H9 (cell line): ENCODE measurements at regions not wholly inside any gene's neighbourhood (a gene's known extent, or its start where the extent isn't known, plus 50 kb on each side); places are given as distances from the start of the nearest gene placed in this dataset.
A peak's percentile ranks its signal among the peaks of the same experiment; 100 is the strongest.

Experiments used
- DNase-seq: peaks from one replicate; pipeline ENCODE4 v3.0.0-alpha.2; 2017
- H2AFZ ChIP-seq: one replicate; pipeline ENCODE4 v1.6.1; 2013; ENCODE audit warnings: mild to moderate bottlenecking, low read length, control low read depth, moderate library complexity
- H2AK5ac ChIP-seq: 2 replicates; pipeline ENCODE4 v1.6.1; 2013; ENCODE audit warnings: low read length, control low read depth, mixed read lengths; ENCODE audit not compliant: insufficient read length
- H2BK120ac ChIP-seq: one replicate; pipeline ENCODE4 v1.6.1; 2013; ENCODE audit warnings: low read depth, mild to moderate bottlenecking, low read length, control low read depth, inconsistent platforms; ENCODE audit not compliant: poor library complexity, severe bottlenecking
- H2BK12ac ChIP-seq: 2 replicates; pipeline ENCODE4 v1.6.1; 2013; ENCODE audit warnings: low read length, control low read depth, mixed read lengths, low read depth; ENCODE audit not compliant: insufficient read length
- H2BK15ac ChIP-seq: 2 replicates; pipeline ENCODE4 v1.6.1; 2013; ENCODE audit warnings: low read depth, low read length, control low read depth
- H2BK20ac ChIP-seq: one replicate; pipeline ENCODE4 v1.6.1; 2013; ENCODE audit warnings: low read depth, mild to moderate bottlenecking, low read length, control low read depth, inconsistent platforms; ENCODE audit not compliant: poor library complexity, severe bottlenecking
- H2BK5ac ChIP-seq: 2 replicates; pipeline ENCODE4 v1.6.1; 2013; ENCODE audit warnings: low read length, control low read depth, mixed read lengths; ENCODE audit not compliant: insufficient read length
- H3K14ac ChIP-seq: 2 replicates; pipeline ENCODE4 v1.6.1; 2013; ENCODE audit warnings: low read length, control low read depth; ENCODE audit not compliant: insufficient read depth
- H3K18ac ChIP-seq: 2 replicates; pipeline ENCODE4 v1.6.1; 2013; ENCODE audit warnings: low read depth, mild to moderate bottlenecking, mixed read lengths, low read length, control low read depth; ENCODE audit not compliant: insufficient read length
- H3K23ac ChIP-seq: 2 replicates; pipeline ENCODE4 v1.6.1; 2013; ENCODE audit warnings: low read length, control low read depth, mixed read lengths, low read depth; ENCODE audit not compliant: insufficient read length
- H3K23me2 ChIP-seq: 2 replicates; pipeline ENCODE4 v1.6.1; 2013; ENCODE audit warnings: low read depth, mild to moderate bottlenecking, mixed read lengths, low read length, control low read depth; ENCODE audit not compliant: insufficient read length, poor library complexity, severe bottlenecking
- H3K27ac ChIP-seq: 2 replicates; pipeline ENCODE4 v1.5.1; 2013; ENCODE audit warnings: low read length, control low read depth, mixed read lengths, low read depth; ENCODE audit not compliant: insufficient read length
- H3K27me3 ChIP-seq: 2 replicates; pipeline ENCODE4 v1.6.1; 2013; ENCODE audit warnings: low read length, control low read depth, inconsistent platforms; ENCODE audit not compliant: insufficient read depth
- H3K4ac ChIP-seq: 2 replicates; pipeline ENCODE4 v1.6.1; 2013; ENCODE audit warnings: low read depth, mild to moderate bottlenecking, control low read depth, inconsistent platforms, low read length, moderate library complexity
- H3K4me1 ChIP-seq: 2 replicates; pipeline ENCODE4 v1.6.1; 2013; ENCODE audit warnings: low read length, control low read depth, inconsistent platforms; ENCODE audit not compliant: insufficient read depth
- H3K4me2 ChIP-seq: 2 replicates; pipeline ENCODE4 v1.6.1; 2013; ENCODE audit warnings: low read length, control low read depth, mixed read lengths; ENCODE audit not compliant: insufficient read length, insufficient read depth
- H3K56ac ChIP-seq: 2 replicates; pipeline ENCODE4 v1.6.1; 2013; ENCODE audit warnings: low read depth, mild to moderate bottlenecking, mixed read lengths, low read length, control low read depth; ENCODE audit not compliant: insufficient read length
- H3K79me1 ChIP-seq: 2 replicates; pipeline ENCODE4 v1.6.1; 2013; ENCODE audit warnings: low read depth, mild to moderate bottlenecking, moderate library complexity, low read length, control low read depth, inconsistent platforms; ENCODE audit not compliant: insufficient read depth, poor library complexity, severe bottlenecking
- H3K79me2 ChIP-seq: 2 replicates; pipeline ENCODE4 v1.6.1; 2013; ENCODE audit warnings: low read length, control low read depth, inconsistent platforms; ENCODE audit not compliant: insufficient read depth
- H3K9ac ChIP-seq: 2 replicates; pipeline ENCODE4 v1.6.1; 2013; ENCODE audit warnings: low read length, control low read depth, mixed read lengths; ENCODE audit not compliant: insufficient read length; ENCODE audit errors: extremely low read depth
- H3K9me3 ChIP-seq: one replicate; pipeline ENCODE4 v1.6.1; 2013; ENCODE audit warnings: low read depth, low read length, inconsistent platforms; ENCODE audit not compliant: control insufficient read depth
- H3T11ph ChIP-seq: one replicate; pipeline ENCODE4 v1.6.1; 2013; ENCODE audit warnings: mild to moderate bottlenecking, low read length, control low read depth, inconsistent platforms
- H4K20me1 ChIP-seq: one replicate; pipeline ENCODE4 v1.6.1; 2013; ENCODE audit not compliant: control insufficient read depth, insufficient read length, insufficient read depth
- H4K5ac ChIP-seq: 2 replicates; pipeline ENCODE4 v1.6.1; 2013; ENCODE audit warnings: low read depth, mild to moderate bottlenecking, mixed read lengths, low read length, control low read depth; ENCODE audit not compliant: insufficient read length
- H4K8ac ChIP-seq: replicated peaks from 2 replicates; pipeline ENCODE4 v1.6.1; 2013; ENCODE audit warnings: low read length, control low read depth, mixed read lengths, low read depth; ENCODE audit not compliant: insufficient read length
- H4K91ac ChIP-seq: 2 replicates; pipeline ENCODE4 v1.6.1; 2013; ENCODE audit warnings: low read depth, mild to moderate bottlenecking, moderate library complexity, mixed read lengths, low read length, control low read depth; ENCODE audit not compliant: insufficient read length
- H3K27ac Mint-ChIP-seq, 3 experiments: 2 replicates in 2 of 3; 3 replicates in 1 of 3; pipeline ENCODE4 v1.8.0; 2020 to 2021; ENCODE audit warnings: mixed read lengths in 3 of 3, mild to moderate bottlenecking in 1 of 3, moderate library complexity in 1 of 3
- H3K27me3 Mint-ChIP-seq: 2 replicates; pipeline ENCODE4 v1.8.0; 2021; ENCODE audit warnings: low read depth, mild to moderate bottlenecking, moderate library complexity, mixed read lengths
- H3K36me3 Mint-ChIP-seq, 3 experiments: 2 replicates in 2 of 3; 3 replicates in 1 of 3; pipeline ENCODE4 v1.8.0; 2020 to 2021; ENCODE audit warnings: low read depth in 3 of 3, mixed read lengths in 3 of 3; ENCODE audit not compliant: insufficient read depth in 1 of 3
- H3K4me1 Mint-ChIP-seq, 2 experiments: 2 replicates each; pipeline ENCODE4 v1.8.0; 2020; ENCODE audit warnings: mixed read lengths in 2 of 2
- H3K4me3 Mint-ChIP-seq, 2 experiments: 2 replicates in 1 of 2; 3 replicates in 1 of 2; pipeline ENCODE4 v1.8.0; 2020 to 2021; ENCODE audit warnings: mild to moderate bottlenecking in 2 of 2, mixed read lengths in 2 of 2, moderate library complexity in 1 of 2
- H3K9me3 Mint-ChIP-seq, 2 experiments: 2 replicates in 1 of 2; 3 replicates in 1 of 2; pipeline ENCODE4 v1.8.0; 2020; ENCODE audit warnings: mild to moderate bottlenecking in 2 of 2, mixed read lengths in 2 of 2, moderate library complexity in 1 of 2
- CTCF ChIP-seq: fragments of 200-600 bp; sonication (generic); conservative IDR thresholded peaks from 3 replicates; pipeline ENCODE4 v1.8.0; 2021; ENCODE audit warnings: antibody characterized with exemption, mild to moderate bottlenecking
- WGBS: extraction: QIAGEN DNeasy Blood & Tissue Kit; methylation state at CpG from one replicate; pipeline ENCODE4 v1.1.7; 2013; ENCODE audit warnings: missing lambda C conversion rate, low lambda C conversion rate, mixed read lengths; ENCODE audit not compliant: insufficient read length; ENCODE audit errors: extremely low coverage; 5-methylcytosine and 5-hydroxymethylcytosine counted together

- no peak overlapping the region for H2BK15ac ChIP-seq
- H3K27me3 Mint-ChIP-seq, result no peaks in the 10 kb centered on the region
- DNase-seq, result no peak
- no peak overlapping the region for H3K4me3 Mint-ChIP-seq
- no peaks in the 10 kb centered on the region for H3K79me1 ChIP-seq
- H2AFZ ChIP-seq, result no peak overlapping the region
- H2BK20ac ChIP-seq, result no peak overlapping the region
- no peak overlapping the region for H4K5ac ChIP-seq
- no peak overlapping the region for H3K4me2 ChIP-seq
- H3K56ac ChIP-seq, result no peak overlapping the region
- no peaks in the 10 kb centered on the region for H3K27me3 ChIP-seq
- H3K9me3 Mint-ChIP-seq, result no peaks in the 10 kb centered on the region
- no peak for TF ChIP-seq CTCF
- H2AK5ac ChIP-seq, result no peak overlapping the region
- no CpG with 5 or more reads among the region's 12 CpGs for WGBS
- no peak overlapping the region for H3K27ac ChIP-seq
- H4K8ac ChIP-seq, result no peak overlapping the region
- no peak overlapping the region for H2BK12ac ChIP-seq
- no peak overlapping the region for H3K18ac ChIP-seq
- H3K36me3 Mint-ChIP-seq, result no peaks in the 10 kb centered on the region
- no peaks in the 10 kb centered on the region for H3K23me2 ChIP-seq
- H3K14ac ChIP-seq, result peak overlapping the region; percentile 65; the same call in 1 of the 2 replicates
- H2BK120ac ChIP-seq, result no peak overlapping the region
- H3K23ac ChIP-seq, result no peak overlapping the region
- H4K91ac ChIP-seq, result no peak overlapping the region
- no peaks in the 10 kb centered on the region for H3K79me2 ChIP-seq
- H3T11ph ChIP-seq, result no peak overlapping the region
- no peak overlapping the region for H3K4ac ChIP-seq
- no peak overlapping the region for H3K9ac ChIP-seq
- no peaks in the 10 kb centered on the region for H3K9me3 ChIP-seq
- no peaks in the 10 kb centered on the region for H4K20me1 ChIP-seq
- H2BK5ac ChIP-seq, result no peak overlapping the region
- H3K27ac Mint-ChIP-seq, result 0 out of 7 replicates have a peak overlapping the region, but pooled peaks of 2 of the 3 experiments have one; percentile 14 to 20
- H3K4me1 Mint-ChIP-seq, result peaks cover 48% of the 10 kb centered on the region in 2 experiments
- peaks cover 6% of the 10 kb centered on the region; the same call in 1 of the 2 replicates for H3K4me1 ChIP-seq
These were observed 604.0 kb upstream of the SALL1 start for GRCh38 chr16:51755039-51755501.
